GM23248 (cell line): ENCODE measurements at regions not wholly inside any gene's neighbourhood (a gene's known extent, or its start where the extent isn't known, plus 50 kb on each side); places are given as distances from the start of the nearest gene placed in this dataset.

Experiments
- DNase-seq: peaks from one replicate; pipeline ENCODE4 v3.0.0-alpha.2; 2015
- H2AFZ ChIP-seq: fragments of 200-600 bp; sonication (generic); 2 replicates; pipeline ENCODE4 v1.6.1; 2016; ENCODE audit warnings: antibody characterized with exemption
- H3F3A ChIP-seq: fragments of 200-600 bp; sonication (generic); 2 replicates; pipeline ENCODE4 v1.6.1; 2016; ENCODE audit warnings: mild to moderate bottlenecking, antibody characterized with exemption, mixed run types; ENCODE audit not compliant: insufficient read depth
- H3K27ac ChIP-seq: fragments of 200-600 bp; sonication (generic); 2 replicates; pipeline ENCODE4 v1.5.1; 2016; ENCODE audit warnings: mild to moderate bottlenecking
- H3K27me3 ChIP-seq: fragments of 200-600 bp; sonication (generic); replicated peaks from 2 replicates; pipeline ENCODE4 v1.6.1; 2016; ENCODE audit warnings: mild to moderate bottlenecking; ENCODE audit not compliant: insufficient read depth
- H3K36me3 ChIP-seq: fragments of 200-600 bp; sonication (generic); 2 replicates; pipeline ENCODE4 v1.6.1; 2016; ENCODE audit warnings: low read depth, mild to moderate bottlenecking
- H3K4me1 ChIP-seq: fragments of 200-600 bp; sonication (generic); 2 replicates; pipeline ENCODE4 v1.6.1; 2016; ENCODE audit warnings: mild to moderate bottlenecking; ENCODE audit not compliant: insufficient read depth
- H3K4me2 ChIP-seq: fragments of 200-600 bp; sonication (generic); one replicate; pipeline ENCODE4 v1.6.1; 2016; ENCODE audit warnings: mild to moderate bottlenecking; ENCODE audit not compliant: unreplicated experiment
- H3K4me3 ChIP-seq: fragments of 200-600 bp; sonication (generic); 2 replicates; pipeline ENCODE4 v1.5.1; 2016; ENCODE audit warnings: mild to moderate bottlenecking
- H3K79me2 ChIP-seq: fragments of 200-600 bp; sonication (generic); 2 replicates; pipeline ENCODE4 v1.6.1; 2016; ENCODE audit warnings: mild to moderate bottlenecking; ENCODE audit not compliant: insufficient read depth
- H3K9ac ChIP-seq: fragments of 200-600 bp; sonication (generic); 2 replicates; pipeline ENCODE4 v1.6.1; 2016; ENCODE audit warnings: mild to moderate bottlenecking
- H3K9me2 ChIP-seq: fragments of 200-600 bp; sonication (generic); 2 replicates; pipeline ENCODE4 v1.6.1; 2016; ENCODE audit warnings: mixed run types, mild to moderate bottlenecking, moderate library complexity; ENCODE audit not compliant: insufficient read depth
- H3K9me3 ChIP-seq: fragments of 200-600 bp; sonication (generic); one replicate; pipeline ENCODE4 v1.6.1; 2017; ENCODE audit warnings: low read depth
- H4K20me1 ChIP-seq: fragments of 200-600 bp; sonication (generic); 2 replicates; pipeline ENCODE4 v1.6.0; 2016; ENCODE audit not compliant: insufficient read depth
- EZH2 ChIP-seq: fragments of 200-600 bp; sonication (generic); IDR thresholded peaks from 2 replicates; pipeline ENCODE4 v1.6.1; 2018; ENCODE audit warnings: antibody characterized with exemption, mild to moderate bottlenecking; ENCODE audit not compliant: insufficient read depth, poor library complexity, severe bottlenecking
- EZH2phosphoT487 ChIP-seq: fragments of 200-600 bp; sonication (generic); IDR thresholded peaks from 2 replicates; pipeline ENCODE4 v1.6.1; 2018; ENCODE audit warnings: antibody characterized with exemption, moderate library complexity, mild to moderate bottlenecking, low read depth; ENCODE audit not compliant: insufficient read depth
- WGBS, 2 experiments: methylation state at CpG; one replicate each; pipeline ENCODE4 v1.1.6; 2015 to 2017; ENCODE audit warnings: low lambda C conversion rate in 2 of 2, low coverage in 1 of 2; ENCODE audit errors: missing lambda C conversion rate in 2 of 2; 5-methylcytosine and 5-hydroxymethylcytosine counted together
- in situ Hi-C: fragments of 300-500 bp; cut with MboI; formaldehyde crosslinking; loops from 2 replicates; pipeline ENCODE4 v1.15.0; 2020

DNA sequence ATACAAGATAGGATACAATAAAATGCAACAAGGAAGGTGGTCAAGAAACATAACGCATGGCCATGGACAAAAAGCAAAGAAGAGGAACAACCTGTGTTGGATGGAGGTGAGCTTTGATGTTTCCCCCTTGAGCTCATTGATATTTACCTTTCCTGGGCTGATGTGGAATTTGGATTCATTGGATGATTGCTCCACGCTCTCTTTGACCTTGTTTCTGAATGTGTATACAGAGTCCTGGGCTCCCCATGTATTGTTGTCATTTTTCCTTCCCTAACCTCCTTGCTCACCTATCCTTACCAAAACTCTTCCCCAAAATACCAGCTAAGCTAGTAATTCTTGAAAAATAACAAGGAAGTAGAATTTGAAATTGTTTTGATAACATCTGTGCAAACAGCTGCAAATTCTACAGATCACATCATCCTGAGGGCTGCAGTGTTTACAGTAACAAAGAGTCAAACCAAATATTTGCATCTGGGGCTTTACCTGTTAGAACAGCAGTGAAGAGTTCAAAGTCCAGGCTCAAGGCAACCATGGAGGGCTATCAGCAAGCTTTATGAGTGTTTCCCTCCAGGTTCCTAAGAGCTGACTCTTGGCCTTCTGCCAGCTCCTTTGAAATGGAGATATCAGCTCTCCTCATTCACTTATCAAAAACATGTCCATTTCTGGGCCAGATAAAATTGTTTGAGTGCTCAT, 214.3 kb upstream of the MARCKS start:
- Histone ChIP-seq H3K4me3 (no peak overlapping the region), H3K9me3 (no peaks in the 10 kb centered on the region), H3K4me1 (peaks cover 18% of the 10 kb centered on the region), H3K4me2 (no peak overlapping the region), H3F3A (peaks cover 26% of the 10 kb centered on the region), H3K27me3 (no peaks in the 10 kb centered on the region), H3K9ac (no peak overlapping the region), H3K36me3 (no peaks in the 10 kb centered on the region), H3K79me2 (no peaks in the 10 kb centered on the region), H3K27ac (no peak overlapping the region), H3K9me2 (no peaks in the 10 kb centered on the region), H2AFZ (no peak overlapping the region), H4K20me1 (no peaks in the 10 kb centered on the region)
- in situ Hi-C loops: no loop called here
- WGBS, 2 experiments: 97 to 100% methylated on average over 2 of the region's 2 CpGs
- DNase-seq: peak; percentile 8
- TF ChIP-seq EZH2phosphoT487: no peak

DNA sequence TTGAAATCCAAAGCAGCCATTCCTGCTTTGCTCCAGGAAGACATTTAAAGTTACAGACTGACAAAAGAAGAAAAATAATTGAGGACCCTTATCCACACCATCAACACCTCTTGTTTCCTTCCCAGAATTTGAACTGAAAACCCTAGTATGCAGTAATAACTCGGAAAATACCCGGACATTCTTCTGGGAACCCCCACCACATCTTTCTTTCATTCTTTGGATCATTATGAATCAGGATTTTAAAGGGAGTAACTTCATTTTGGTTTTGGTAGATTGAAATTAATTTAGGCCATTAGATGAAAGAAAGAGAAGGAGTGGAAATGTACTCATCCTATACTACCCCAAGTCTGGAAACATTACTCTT, 213.8 kb upstream of the MARCKS start:
- H3K4me2 ChIP-seq: no peak overlapping the region

DNA sequence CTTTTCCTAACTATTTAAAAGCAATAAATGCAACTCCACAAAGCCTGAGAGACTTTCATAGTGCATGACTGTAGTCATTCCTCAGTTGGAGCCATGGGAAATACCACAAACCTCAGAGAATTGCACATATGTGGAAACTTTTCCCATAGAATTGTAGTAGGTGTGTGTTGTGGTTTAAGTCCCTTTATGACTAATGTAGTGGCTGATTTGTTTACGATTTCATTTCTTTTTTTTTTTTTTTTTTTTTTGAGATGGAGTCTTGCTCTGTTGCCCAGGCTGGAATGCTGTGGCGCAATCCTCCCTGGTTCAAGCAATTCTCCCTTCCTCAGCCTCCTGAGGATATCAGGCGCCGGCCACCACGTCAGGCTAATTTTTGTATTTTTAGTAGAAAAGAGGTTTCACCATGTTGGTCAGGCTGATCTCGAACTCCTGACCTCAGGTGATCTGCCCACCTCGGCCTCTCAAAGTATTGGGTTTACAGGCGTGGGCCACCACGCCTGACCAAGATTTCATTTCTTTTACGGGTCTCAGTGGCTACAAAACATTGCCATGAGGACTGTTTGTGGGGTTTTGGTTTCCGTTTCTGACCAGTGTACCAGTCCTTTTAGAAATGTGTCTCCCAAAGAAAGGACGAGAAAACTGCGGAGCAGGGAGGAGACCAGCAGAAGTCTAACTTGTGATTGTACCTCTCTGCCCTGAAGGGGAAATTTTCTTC, 212.1 kb upstream of the MARCKS start:
- peak overlapping the region; percentile 67 for H3K9ac ChIP-seq
- 68 to 75% methylated on average over 13 of the region's 13 CpGs for WGBS, 2 experiments

More for the DNA sequence above, 213.8 kb upstream of the MARCKS start:
- DNase-seq: no peak
- in situ Hi-C loops: no loop called here
- Histone ChIP-seq H3K9me2 (no peaks in the 10 kb centered on the region), H3K27me3 (no peaks in the 10 kb centered on the region), H4K20me1 (no peaks in the 10 kb centered on the region), H3F3A (peaks cover 26% of the 10 kb centered on the region), H3K4me3 (no peak overlapping the region), H2AFZ (no peak overlapping the region), H3K27ac (no peak overlapping the region), H3K79me2 (no peaks in the 10 kb centered on the region), H3K9ac (no peak overlapping the region), H3K36me3 (no peaks in the 10 kb centered on the region), H3K9me3 (no peaks in the 10 kb centered on the region), H3K4me1 (peaks cover 18% of the 10 kb centered on the region)
- 46 to 55% methylated on average over 2 of the region's 2 CpGs for WGBS, 2 experiments
- TF ChIP-seq EZH2phosphoT487 (no peak), EZH2 (no peak)

DNA sequence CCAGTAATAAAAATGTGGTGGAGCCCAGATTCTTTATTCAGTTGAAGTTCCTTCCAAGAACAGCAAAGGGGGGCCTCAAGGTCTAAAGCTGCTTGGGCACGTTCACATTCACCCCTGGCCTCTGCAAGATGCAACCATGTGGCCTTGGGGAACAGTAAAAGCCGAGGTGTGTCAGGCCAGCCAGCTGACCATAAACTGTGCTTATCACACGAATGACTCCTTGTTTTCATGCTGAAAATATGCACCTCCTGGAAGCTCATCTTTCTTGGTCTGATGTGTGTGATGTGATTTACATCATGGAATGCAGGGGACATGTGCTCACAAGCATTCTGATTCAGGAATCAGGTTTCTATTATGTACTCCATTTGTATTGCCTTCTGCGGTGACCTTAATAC, 211.6 kb upstream of the MARCKS start:
- Histone ChIP-seq H3K4me3 (no peak overlapping the region), H3K27ac (peak overlapping the region; percentile 89), H3K9me3 (no peaks in the 10 kb centered on the region), H3K4me2 (peak overlapping the region; percentile 34), H3K27me3 (no peaks in the 10 kb centered on the region), H3K4me1 (peaks cover 18% of the 10 kb centered on the region), H3K36me3 (no peaks in the 10 kb centered on the region), H3K79me2 (no peaks in the 10 kb centered on the region), H3K9ac (peak overlapping the region; percentile 67), H4K20me1 (no peaks in the 10 kb centered on the region), H2AFZ (no peak overlapping the region), H3F3A (peaks cover 26% of the 10 kb centered on the region), H3K9me2 (no peaks in the 10 kb centered on the region)
- TF ChIP-seq EZH2: no peak
- WGBS, 2 experiments: 15 to 16% methylated on average over 4 of the region's 4 CpGs
- DNase-seq: peak; percentile 90
- in situ Hi-C loops: no loop called here

More for the DNA sequence above, 212.1 kb upstream of the MARCKS start:
- Histone ChIP-seq H2AFZ (no peak overlapping the region), H3K9me3 (no peaks in the 10 kb centered on the region), H3K4me2 (peak overlapping the region; percentile 60), H3K36me3 (no peaks in the 10 kb centered on the region), H4K20me1 (no peaks in the 10 kb centered on the region), H3K4me3 (no peak overlapping the region), H3K27ac (peak overlapping the region; percentile 89), H3K79me2 (no peaks in the 10 kb centered on the region), H3F3A (peaks cover 26% of the 10 kb centered on the region), H3K4me1 (peaks cover 18% of the 10 kb centered on the region), H3K9me2 (no peaks in the 10 kb centered on the region), H3K27me3 (no peaks in the 10 kb centered on the region)
- TF ChIP-seq EZH2phosphoT487 (peak; percentile 95), EZH2 (no peak)
- DNase-seq: peak; percentile 95
- in situ Hi-C loops: no loop called here
